Rectal smooth muscle tissue (tissue), 1 donor: ENCODE measurements at regions not wholly inside any gene's neighbourhood (a gene's known extent, or its start where the extent isn't known, plus 50 kb on each side); places are given as distances from the start of the nearest gene placed in this dataset.

Experiments used
- H3K27ac ChIP-seq: one replicate; pipeline ENCODE4 v1.7.0; 2013; ENCODE audit warnings: low read depth, low read length, inconsistent platforms
- H3K27me3 ChIP-seq: one replicate; pipeline ENCODE4 v1.7.0; 2013; ENCODE audit warnings: low read length; ENCODE audit not compliant: control insufficient read depth, insufficient read depth
- H3K36me3 ChIP-seq: one replicate; pipeline ENCODE4 v1.7.0; 2013; ENCODE audit warnings: low read length; ENCODE audit not compliant: control insufficient read depth, insufficient read depth
- H3K4me1 ChIP-seq: one replicate; pipeline ENCODE4 v1.7.0; 2013; ENCODE audit warnings: low read length; ENCODE audit not compliant: control insufficient read depth, insufficient read depth
- H3K4me3 ChIP-seq: one replicate; pipeline ENCODE4 v1.7.0; 2013; ENCODE audit warnings: low read length
- H3K9ac ChIP-seq: one replicate; pipeline ENCODE4 v1.7.0; 2013; ENCODE audit warnings: low read length

GRCh38 chr5:143888912-143889311, 77.0 kb downstream of the HMHB1 start:
- H3K4me1 ChIP-seq = peaks cover 15% of the 10 kb centered on the region
- H3K36me3 ChIP-seq = no peaks in the 10 kb centered on the region
- H3K4me3 ChIP-seq = no peak overlapping the region
- H3K27ac ChIP-seq = no peak overlapping the region
- H3K9ac ChIP-seq = no peak overlapping the region
- no peaks in the 10 kb centered on the region for H3K27me3 ChIP-seq

DNA sequence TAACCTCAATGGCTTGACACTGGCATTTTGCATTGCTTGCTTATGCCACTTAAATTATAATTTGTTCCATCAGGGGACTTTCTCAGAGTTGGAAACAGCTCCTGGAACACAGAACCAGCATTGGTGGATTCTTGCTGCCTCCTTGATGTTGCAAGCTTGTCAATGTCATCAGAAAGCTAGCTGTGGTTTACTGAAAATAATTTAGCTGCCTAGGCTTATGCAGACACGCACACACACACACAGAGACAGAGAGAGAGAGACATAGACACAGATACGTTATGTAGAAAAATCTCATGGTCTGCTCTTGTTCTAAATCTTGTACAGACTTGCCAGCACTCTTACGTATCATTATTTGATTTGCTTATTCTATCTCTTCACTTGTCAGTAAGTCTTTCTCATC, 78.0 kb downstream of the HMHB1 start:
- H3K4me3 ChIP-seq = no peak overlapping the region
- H3K4me1 ChIP-seq = peaks cover 15% of the 10 kb centered on the region
- H3K9ac ChIP-seq = no peak overlapping the region
- H3K27ac ChIP-seq = no peak overlapping the region
- no peaks in the 10 kb centered on the region for H3K27me3 ChIP-seq
- no peaks in the 10 kb centered on the region for H3K36me3 ChIP-seq

GRCh38 chr5:143890487-143890886, 78.5 kb downstream of the HMHB1 start:
- Histone ChIP-seq H3K27ac (no peak overlapping the region), H3K27me3 (no peaks in the 10 kb centered on the region), H3K9ac (no peak overlapping the region), H3K36me3 (no peaks in the 10 kb centered on the region), H3K4me3 (no peak overlapping the region), H3K4me1 (peaks cover 15% of the 10 kb centered on the region)

- Histone ChIP-seq H3K27ac (no peak overlapping the region), H3K9ac (no peak overlapping the region), H3K4me3 (no peak overlapping the region), H3K4me1 (peaks cover 9% of the 10 kb centered on the region), H3K36me3 (no peaks in the 10 kb centered on the region), H3K27me3 (no peaks in the 10 kb centered on the region)
These were observed 80.3 kb downstream of the HMHB1 start for GRCh38 chr5:143892271-143892670.

- Histone ChIP-seq H3K4me3 (no peak overlapping the region), H3K4me1 (peaks cover 5% of the 10 kb centered on the region), H3K27ac (no peak overlapping the region), H3K27me3 (no peaks in the 10 kb centered on the region), H3K9ac (no peak overlapping the region), H3K36me3 (no peaks in the 10 kb centered on the region)
These were observed 80.9 kb downstream of the HMHB1 start for GRCh38 chr5:143892908-143893307.

DNA sequence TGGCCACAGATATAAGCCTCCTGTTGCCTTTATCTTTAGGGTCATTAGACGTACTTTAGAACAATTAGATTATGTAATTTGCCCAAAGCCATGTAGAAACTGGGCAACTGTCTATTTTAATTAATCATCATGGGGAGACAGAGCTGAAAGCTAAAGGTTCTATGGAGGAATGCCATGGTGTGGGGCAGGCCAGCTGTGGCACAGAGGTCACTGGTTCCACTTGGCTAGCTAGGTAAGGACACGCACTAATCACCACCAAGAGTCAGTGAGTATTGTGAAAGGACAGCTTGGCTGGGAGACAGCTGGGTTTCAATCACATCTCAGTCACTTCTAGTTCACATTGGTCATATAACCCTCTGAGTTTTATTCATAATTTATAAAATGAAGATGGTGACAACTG, 81.7 kb downstream of the HMHB1 start:
- no peak overlapping the region for H3K9ac ChIP-seq
- H3K36me3 ChIP-seq = no peaks in the 10 kb centered on the region
- no peaks in the 10 kb centered on the region for H3K27me3 ChIP-seq
- H3K27ac ChIP-seq = no peak overlapping the region
- H3K4me3 ChIP-seq = no peak overlapping the region
- H3K4me1 ChIP-seq = no peaks in the 10 kb centered on the region

DNA sequence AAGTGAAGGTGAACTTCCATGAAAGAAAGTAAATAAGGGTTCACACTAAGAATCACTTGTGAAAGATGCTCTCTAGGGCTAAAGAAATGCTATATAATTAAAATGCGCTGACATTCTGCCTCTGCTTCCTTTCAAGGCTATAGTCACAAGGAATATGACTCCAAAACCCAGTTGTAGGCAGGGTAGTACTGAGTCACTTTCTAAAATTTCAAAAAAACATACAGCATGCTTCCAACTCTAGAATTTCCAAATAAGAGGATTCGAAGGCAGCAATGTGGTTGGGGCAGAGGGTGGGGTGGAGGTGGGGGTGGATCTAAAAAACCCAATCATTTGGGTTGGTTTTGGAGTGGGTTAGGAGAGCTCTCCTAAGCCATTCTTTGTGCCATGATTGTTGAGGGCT, 84.6 kb downstream of the HMHB1 start:
- H3K27ac ChIP-seq = no peak overlapping the region
- no peak overlapping the region for H3K4me3 ChIP-seq
- no peaks in the 10 kb centered on the region for H3K4me1 ChIP-seq
- no peak overlapping the region for H3K9ac ChIP-seq
- no peaks in the 10 kb centered on the region for H3K36me3 ChIP-seq
- H3K27me3 ChIP-seq = no peaks in the 10 kb centered on the region

GRCh38 chr5:143896966-143897365, 85.0 kb downstream of the HMHB1 start:
- H3K4me1 ChIP-seq = no peaks in the 10 kb centered on the region
- no peak overlapping the region for H3K4me3 ChIP-seq
- no peaks in the 10 kb centered on the region for H3K27me3 ChIP-seq
- no peaks in the 10 kb centered on the region for H3K36me3 ChIP-seq
- H3K27ac ChIP-seq = no peak overlapping the region
- H3K9ac ChIP-seq = no peak overlapping the region

GRCh38 chr5:143898381-143898780, 86.4 kb downstream of the HMHB1 start:
- Histone ChIP-seq H3K4me1 (no peaks in the 10 kb centered on the region), H3K36me3 (no peaks in the 10 kb centered on the region), H3K27ac (no peak overlapping the region), H3K9ac (no peak overlapping the region), H3K27me3 (no peaks in the 10 kb centered on the region), H3K4me3 (no peak overlapping the region)

DNA sequence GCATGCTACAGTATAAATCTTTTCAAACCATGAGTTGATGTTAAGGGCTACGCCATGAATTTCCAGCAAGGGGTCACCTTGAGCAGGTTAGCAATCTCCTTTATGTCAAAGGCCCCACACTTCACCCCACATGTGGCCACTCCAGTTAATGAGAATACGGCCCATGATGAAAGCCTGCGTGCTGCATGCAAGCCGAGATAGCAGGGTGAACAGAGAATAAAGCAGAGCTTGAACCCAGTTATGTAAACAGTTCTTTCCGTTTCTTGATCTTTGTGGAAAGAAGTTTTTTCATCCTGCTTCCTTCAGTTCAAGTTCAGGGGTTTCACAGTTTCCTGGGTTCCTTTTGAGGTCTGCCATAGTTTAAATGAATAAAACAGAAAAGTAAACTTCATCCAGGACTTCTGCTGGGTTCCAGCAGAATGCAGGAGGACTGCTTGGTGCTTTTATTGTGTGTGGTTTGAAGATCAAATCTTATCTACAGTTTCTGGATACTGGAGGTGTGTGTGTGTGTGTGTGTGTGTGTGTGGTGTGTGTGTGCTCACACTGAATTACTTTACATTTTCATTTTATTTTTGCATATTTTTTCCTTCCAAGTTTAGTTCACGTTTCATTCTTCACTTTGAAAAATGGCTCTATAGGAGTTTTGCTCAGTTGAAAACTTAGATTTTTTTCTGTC, 87.1 kb downstream of the HMHB1 start:
- no peaks in the 10 kb centered on the region for H3K27me3 ChIP-seq
- H3K4me3 ChIP-seq = no peak overlapping the region
- no peaks in the 10 kb centered on the region for H3K36me3 ChIP-seq
- H3K27ac ChIP-seq = no peak overlapping the region
- H3K9ac ChIP-seq = no peak overlapping the region
- H3K4me1 ChIP-seq = no peaks in the 10 kb centered on the region

GRCh38 chr5:143908959-143909358, 97.0 kb downstream of the HMHB1 start:
- no peak overlapping the region for H3K27ac ChIP-seq
- no peak overlapping the region for H3K4me3 ChIP-seq
- no peaks in the 10 kb centered on the region for H3K27me3 ChIP-seq
- no peak overlapping the region for H3K9ac ChIP-seq
- H3K36me3 ChIP-seq = no peaks in the 10 kb centered on the region
- H3K4me1 ChIP-seq = no peaks in the 10 kb centered on the region

DNA sequence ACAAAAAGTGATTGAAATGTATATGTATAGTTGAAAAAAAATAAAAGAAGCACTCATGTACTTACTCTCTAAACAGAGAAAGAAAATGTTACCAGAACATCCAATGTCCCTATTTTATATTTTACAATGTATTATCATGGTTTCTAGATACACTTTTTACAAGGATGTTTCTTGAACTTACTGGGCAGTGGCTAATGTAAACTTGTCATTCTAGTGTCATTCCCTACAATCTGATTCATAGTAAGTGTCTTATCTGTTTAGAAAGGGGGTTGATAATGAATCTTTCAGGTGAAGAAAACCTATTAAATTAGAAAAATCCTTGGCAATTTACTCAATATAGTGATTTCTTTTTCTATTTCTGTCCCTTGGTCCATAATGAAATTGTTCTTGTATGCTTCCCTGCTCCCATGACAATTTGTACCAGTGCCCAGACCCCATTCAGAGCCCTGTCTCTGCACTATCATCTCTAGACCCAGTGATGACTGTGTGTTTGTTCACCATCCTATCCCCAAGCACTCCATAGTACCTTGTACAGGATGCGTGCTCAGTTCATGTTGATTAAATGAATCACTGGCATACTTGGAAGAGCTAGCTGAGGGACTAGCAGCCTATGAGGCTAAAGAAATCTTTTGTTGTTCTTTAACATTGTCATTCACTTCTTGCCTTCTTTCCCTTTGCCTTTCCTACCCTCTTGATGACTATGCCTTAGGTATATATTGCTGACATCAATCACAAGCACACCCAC, 101.2 kb downstream of the HMHB1 start:
- Histone ChIP-seq H3K9ac (no peak overlapping the region), H3K4me1 (no peaks in the 10 kb centered on the region), H3K36me3 (no peaks in the 10 kb centered on the region), H3K27ac (no peak overlapping the region), H3K27me3 (no peaks in the 10 kb centered on the region), H3K4me3 (no peak overlapping the region)

DNA sequence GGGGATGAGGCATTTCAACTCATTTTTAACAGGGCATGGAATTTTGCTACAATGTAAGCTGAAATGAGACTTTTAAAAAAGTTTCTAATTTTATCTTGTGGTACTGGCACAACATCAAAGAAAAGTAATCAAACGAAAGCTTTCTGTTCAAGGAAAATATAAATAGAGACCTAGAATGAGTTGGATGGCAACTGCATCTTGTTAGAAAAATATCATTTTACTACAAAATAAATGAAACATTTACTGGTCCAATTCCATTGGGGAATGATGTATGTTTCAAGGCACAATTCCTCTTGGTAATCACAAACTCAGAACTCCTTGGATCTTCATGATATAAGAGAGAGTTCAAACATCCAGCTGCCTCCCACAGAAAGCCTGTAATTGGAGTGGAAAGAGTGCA, 102.8 kb downstream of the HMHB1 start:
- Histone ChIP-seq H3K27ac (no peak overlapping the region), H3K36me3 (no peaks in the 10 kb centered on the region), H3K4me3 (no peak overlapping the region), H3K9ac (no peak overlapping the region), H3K4me1 (no peaks in the 10 kb centered on the region), H3K27me3 (no peaks in the 10 kb centered on the region)
